Mucosa of stomach (tissue), 1 donor: ENCODE measurements at regions not wholly inside any gene's neighbourhood (a gene's known extent, or its start where the extent isn't known, plus 50 kb on each side); places are given as distances from the start of the nearest gene placed in this dataset.

Experiments
- H3K27me3 ChIP-seq: one replicate; pipeline ENCODE4 v1.7.0; 2013; ENCODE audit warnings: mild to moderate bottlenecking, low read length; ENCODE audit not compliant: control insufficient read depth, insufficient read depth
- H3K36me3 ChIP-seq: one replicate; pipeline ENCODE4 v1.7.0; 2013; ENCODE audit warnings: low read length; ENCODE audit not compliant: control insufficient read depth, insufficient read depth
- H3K4me1 ChIP-seq: one replicate; pipeline ENCODE4 v1.7.0; 2013; ENCODE audit warnings: mild to moderate bottlenecking, low read length; ENCODE audit not compliant: control insufficient read depth, insufficient read depth
- H3K4me3 ChIP-seq: one replicate; pipeline ENCODE4 v1.7.0; 2013; ENCODE audit warnings: low read length
- H3K9ac ChIP-seq: one replicate; pipeline ENCODE4 v1.7.0; 2013; ENCODE audit warnings: mild to moderate bottlenecking, low read length, moderate library complexity
- H3K9me3 ChIP-seq: one replicate; pipeline ENCODE4 v1.7.0; 2013; ENCODE audit warnings: mild to moderate bottlenecking, low read length, moderate library complexity; ENCODE audit not compliant: control insufficient read depth
- donor health status: Pancreatic carcinoma.

- H3K27me3 ChIP-seq: no peaks in the 10 kb centered on the region
- no peaks in the 10 kb centered on the region for H3K4me1 ChIP-seq
- no peaks in the 10 kb centered on the region for H3K36me3 ChIP-seq
- H3K4me3 ChIP-seq: no peak overlapping the region
- no peaks in the 10 kb centered on the region for H3K9me3 ChIP-seq
- H3K9ac ChIP-seq: peak overlapping the region; percentile 40
Measured at GRCh38 chr21:17139696-17140095, 373.1 kb upstream of the CXADR start.

GRCh38 chr21:17146426-17146825 lies 366.4 kb upstream of the CXADR start:
- Histone ChIP-seq H3K36me3 (no peaks in the 10 kb centered on the region), H3K27me3 (no peaks in the 10 kb centered on the region), H3K4me3 (no peak overlapping the region), H3K9ac (no peak overlapping the region), H3K9me3 (no peaks in the 10 kb centered on the region), H3K4me1 (no peaks in the 10 kb centered on the region)

- Histone ChIP-seq H3K9me3 (no peaks in the 10 kb centered on the region), H3K4me1 (no peaks in the 10 kb centered on the region)
Measured at GRCh38 chr21:17159697-17160096, 353.1 kb upstream of the CXADR start.

DNA sequence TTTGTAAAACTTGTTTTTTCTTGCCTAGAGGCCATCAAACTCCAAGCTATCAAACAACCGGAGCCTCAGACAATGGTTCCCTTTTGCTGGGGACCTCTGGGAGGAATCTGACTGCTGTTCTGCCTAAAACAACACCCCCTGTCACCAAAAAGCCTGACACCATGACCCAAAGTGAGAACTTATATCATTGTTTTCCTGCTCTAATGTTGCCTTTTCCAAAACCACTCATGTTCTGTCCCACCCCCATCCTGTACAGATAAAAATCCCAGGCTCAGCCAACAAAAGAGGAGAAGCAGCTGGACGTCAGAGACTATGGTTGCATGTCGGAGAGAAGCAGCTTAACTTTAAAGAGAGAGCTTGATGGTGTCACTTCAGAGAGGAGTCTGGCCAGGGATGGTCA lies 327.2 kb upstream of the CXADR start:
- no peak overlapping the region for H3K4me3 ChIP-seq
- no peaks in the 10 kb centered on the region for H3K4me1 ChIP-seq
- H3K27me3 ChIP-seq: no peaks in the 10 kb centered on the region
- H3K9ac ChIP-seq: no peak overlapping the region
- H3K36me3 ChIP-seq: no peaks in the 10 kb centered on the region
- no peaks in the 10 kb centered on the region for H3K9me3 ChIP-seq

More at GRCh38 chr21:17159697-17160096, 353.1 kb upstream of the CXADR start:
- H3K4me3 ChIP-seq: no peak overlapping the region
- H3K27me3 ChIP-seq: no peaks in the 10 kb centered on the region
- H3K9ac ChIP-seq: no peak overlapping the region
- H3K36me3 ChIP-seq: no peaks in the 10 kb centered on the region

GRCh38 chr21:17189963-17190362 lies 322.9 kb upstream of the CXADR start:
- H3K9ac ChIP-seq: no peak overlapping the region
- no peaks in the 10 kb centered on the region for H3K36me3 ChIP-seq
- no peak overlapping the region for H3K4me3 ChIP-seq
- H3K4me1 ChIP-seq: no peaks in the 10 kb centered on the region
- no peaks in the 10 kb centered on the region for H3K27me3 ChIP-seq
- H3K9me3 ChIP-seq: no peaks in the 10 kb centered on the region

- Histone ChIP-seq H3K36me3 (no peaks in the 10 kb centered on the region), H3K9me3 (no peaks in the 10 kb centered on the region), H3K27me3 (no peaks in the 10 kb centered on the region), H3K9ac (no peak overlapping the region), H3K4me3 (no peak overlapping the region), H3K4me1 (no peaks in the 10 kb centered on the region)
Measured at GRCh38 chr21:17191346-17191993, 321.4 kb upstream of the CXADR start.

GRCh38 chr21:17195351-17195750 lies 317.5 kb upstream of the CXADR start:
- Histone ChIP-seq H3K4me1 (no peaks in the 10 kb centered on the region), H3K9me3 (no peaks in the 10 kb centered on the region), H3K36me3 (no peaks in the 10 kb centered on the region), H3K4me3 (no peak overlapping the region), H3K27me3 (no peaks in the 10 kb centered on the region), H3K9ac (no peak overlapping the region)

DNA sequence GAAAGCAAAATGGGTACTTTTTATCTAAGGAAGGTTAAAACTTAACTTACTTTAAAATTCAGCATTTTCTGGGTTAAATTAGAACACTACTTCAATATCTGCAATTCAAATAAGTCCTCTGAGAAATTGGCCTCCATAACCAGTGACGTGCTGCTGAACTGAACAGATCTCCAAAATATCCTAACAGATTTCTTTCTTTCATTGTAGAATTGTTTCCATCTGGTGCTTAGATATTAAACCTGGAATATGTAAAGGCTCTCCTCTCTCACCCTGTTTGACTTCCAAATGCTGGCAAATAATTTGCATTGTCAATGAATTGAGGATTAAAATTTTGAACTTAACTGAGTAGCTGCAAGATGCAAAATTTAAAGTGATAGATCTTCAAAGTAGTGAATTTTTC lies 316.9 kb upstream of the CXADR start:
- Histone ChIP-seq H3K9ac (no peak overlapping the region), H3K27me3 (no peaks in the 10 kb centered on the region), H3K9me3 (no peaks in the 10 kb centered on the region), H3K4me1 (no peaks in the 10 kb centered on the region), H3K36me3 (no peaks in the 10 kb centered on the region), H3K4me3 (no peak overlapping the region)

GRCh38 chr21:17196623-17197022 lies 316.2 kb upstream of the CXADR start:
- no peaks in the 10 kb centered on the region for H3K36me3 ChIP-seq
- H3K27me3 ChIP-seq: no peaks in the 10 kb centered on the region
- no peaks in the 10 kb centered on the region for H3K9me3 ChIP-seq

DNA sequence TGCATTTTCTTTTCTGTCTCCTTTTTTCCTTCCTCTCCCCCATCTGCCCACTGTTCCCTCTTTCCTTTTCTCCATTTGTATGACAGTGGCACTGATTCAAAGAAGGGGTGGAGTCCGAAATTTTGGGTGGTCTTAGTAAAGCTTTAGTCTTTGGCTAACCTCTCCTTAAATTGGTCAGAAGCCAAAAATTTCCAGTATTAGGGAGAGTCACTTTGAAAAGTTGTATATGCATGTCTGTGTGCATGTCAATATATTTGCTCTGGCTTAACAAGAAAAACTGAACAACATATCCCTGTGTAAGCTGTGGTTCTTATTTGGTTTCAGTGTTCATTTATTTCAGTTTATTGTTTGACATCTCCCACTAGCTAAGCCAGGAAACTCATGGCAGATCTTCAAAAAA lies 314.8 kb upstream of the CXADR start:
- H3K4me3 ChIP-seq: no peak overlapping the region
- H3K9me3 ChIP-seq: no peaks in the 10 kb centered on the region
- H3K36me3 ChIP-seq: no peaks in the 10 kb centered on the region
- H3K4me1 ChIP-seq: no peaks in the 10 kb centered on the region
- no peak overlapping the region for H3K9ac ChIP-seq
- H3K27me3 ChIP-seq: no peaks in the 10 kb centered on the region

More at GRCh38 chr21:17196623-17197022, 316.2 kb upstream of the CXADR start:
- Histone ChIP-seq H3K4me1 (no peaks in the 10 kb centered on the region), H3K4me3 (no peak overlapping the region), H3K9ac (no peak overlapping the region)

DNA sequence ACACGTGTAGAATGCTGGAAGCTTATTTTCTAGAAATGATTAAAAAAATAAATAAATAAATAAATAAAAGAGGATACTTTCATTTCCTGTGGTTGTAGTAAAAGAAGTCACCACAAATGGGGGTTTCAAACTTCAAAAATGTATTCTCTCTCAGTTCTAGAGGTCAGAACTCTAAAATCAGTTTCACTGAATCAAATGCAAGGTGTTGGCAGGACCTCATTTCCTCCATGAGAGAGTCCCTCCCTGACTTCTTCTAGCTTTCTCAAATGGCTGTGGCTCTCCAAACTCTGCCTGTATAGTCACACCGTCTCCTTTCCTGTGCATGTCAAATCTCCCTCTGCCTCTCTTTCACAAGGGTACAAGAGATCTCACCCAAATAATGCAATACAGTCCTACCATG lies 312.6 kb upstream of the CXADR start:
- H3K9me3 ChIP-seq: no peaks in the 10 kb centered on the region
- no peak overlapping the region for H3K9ac ChIP-seq
- no peak overlapping the region for H3K4me3 ChIP-seq
- no peaks in the 10 kb centered on the region for H3K4me1 ChIP-seq
- no peaks in the 10 kb centered on the region for H3K36me3 ChIP-seq
- no peaks in the 10 kb centered on the region for H3K27me3 ChIP-seq

- no peak overlapping the region for H3K9ac ChIP-seq
- no peaks in the 10 kb centered on the region for H3K4me1 ChIP-seq
- H3K36me3 ChIP-seq: no peaks in the 10 kb centered on the region
- H3K9me3 ChIP-seq: no peaks in the 10 kb centered on the region
- H3K4me3 ChIP-seq: no peak overlapping the region
- no peaks in the 10 kb centered on the region for H3K27me3 ChIP-seq
Measured at GRCh38 chr21:17201741-17202260, 311.0 kb upstream of the CXADR start.

DNA sequence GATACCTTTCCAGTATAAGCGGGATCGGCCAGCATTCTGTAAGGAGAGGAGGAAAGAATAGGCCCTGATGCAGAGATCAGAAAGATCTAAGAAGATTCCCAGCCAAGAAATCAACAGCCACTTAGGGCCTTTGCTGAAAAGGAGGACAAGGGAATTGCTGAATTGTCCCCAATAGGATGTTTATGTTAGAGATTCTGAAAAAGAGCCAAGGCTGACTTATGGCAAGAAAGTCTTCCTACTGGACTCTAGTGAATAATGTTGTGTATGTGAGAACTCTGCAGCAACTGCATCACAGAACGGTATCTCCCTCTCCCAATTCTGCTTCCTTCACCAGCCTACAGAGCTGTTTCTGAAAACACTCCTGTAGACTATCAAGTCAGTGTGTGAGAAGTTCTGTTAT lies 298.0 kb upstream of the CXADR start:
- no peaks in the 10 kb centered on the region for H3K9me3 ChIP-seq
- H3K4me1 ChIP-seq: no peaks in the 10 kb centered on the region
- H3K27me3 ChIP-seq: no peaks in the 10 kb centered on the region
- H3K9ac ChIP-seq: no peak overlapping the region
- no peaks in the 10 kb centered on the region for H3K36me3 ChIP-seq
- H3K4me3 ChIP-seq: no peak overlapping the region
